ENCODE measurements at regions not wholly inside any gene's neighbourhood (a gene's known extent, or its start where the extent isn't known, plus 50 kb on each side); places are given as distances from the start of the nearest gene placed in this dataset.
"Not testable (repeated sequence)": the region's sequence is repeated elsewhere in the genome, so short reads cannot be mapped to it uniquely, and the experiment has no call there.

DNA sequence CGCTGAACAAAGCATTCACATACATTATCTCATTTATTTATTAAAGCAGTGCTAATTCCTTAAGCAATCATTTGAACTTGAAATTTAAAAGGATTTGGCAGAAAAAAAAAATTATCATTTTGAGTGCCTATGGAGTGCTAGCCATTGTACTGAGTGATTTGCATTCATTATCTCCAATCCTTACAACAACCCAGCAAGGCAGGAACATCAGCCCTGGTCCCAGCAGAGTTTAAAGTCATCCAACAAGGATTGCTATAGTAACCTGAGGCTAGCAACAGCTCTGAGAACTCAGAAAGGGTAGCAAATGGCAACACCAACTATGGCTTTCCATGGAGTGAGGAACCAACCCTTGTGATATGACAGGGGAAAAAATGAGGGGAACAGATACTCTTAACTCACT, 237.6 kb upstream of the SETMAR start:
- ATAC-seq: no peak
- H3K27ac Mint-ChIP-seq: no peak overlapping the region
- H3K4me1 Mint-ChIP-seq (ENCODE audit: low read depth in 2 of 2): peaks cover 6 to 11% of the 10 kb centered on the region in 2 donors
- H3K4me3 Mint-ChIP-seq: no peak overlapping the region
- H3K27me3 Mint-ChIP-seq: no peaks in the 10 kb centered on the region
- DNase-seq (ENCODE audit: low spot score): no peak
- no peaks in the 10 kb centered on the region for H3K9me3 Mint-ChIP-seq
- H3K36me3 Mint-ChIP-seq: no peaks in the 10 kb centered on the region

DNA sequence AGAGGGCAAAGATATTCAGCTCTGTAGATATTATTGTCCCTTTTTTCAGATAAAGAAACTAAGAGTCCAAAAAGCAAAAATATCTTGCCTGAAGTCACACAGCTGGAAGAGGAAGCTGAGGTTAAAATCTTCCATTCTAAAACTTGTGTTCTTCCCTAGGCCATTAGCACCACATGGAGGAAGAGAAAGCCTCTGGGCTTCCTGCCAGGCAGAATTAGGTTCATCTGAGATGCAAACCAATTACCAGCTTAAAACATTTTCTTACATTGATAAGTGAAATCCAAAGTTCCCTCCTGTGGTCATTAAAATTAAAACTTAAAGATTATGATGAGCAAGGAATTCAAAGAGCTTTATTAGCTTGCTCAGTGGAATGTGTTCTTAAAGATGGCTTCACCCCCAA, 235.3 kb upstream of the SETMAR start:
- ATAC-seq (no peak), DNase-seq (ENCODE audit: low spot score) (no peak)
- H3K36me3 Mint-ChIP-seq: peaks cover 11% of the 10 kb centered on the region
- H3K9me3 Mint-ChIP-seq: peaks cover 4% of the 10 kb centered on the region
- no peak overlapping the region for H3K4me3 Mint-ChIP-seq
- H3K27ac Mint-ChIP-seq: no peak overlapping the region
- no peaks in the 10 kb centered on the region for H3K27me3 Mint-ChIP-seq
- H3K4me1 Mint-ChIP-seq (ENCODE audit: low read depth in 2 of 2): no peaks in the 10 kb centered on the region

DNA sequence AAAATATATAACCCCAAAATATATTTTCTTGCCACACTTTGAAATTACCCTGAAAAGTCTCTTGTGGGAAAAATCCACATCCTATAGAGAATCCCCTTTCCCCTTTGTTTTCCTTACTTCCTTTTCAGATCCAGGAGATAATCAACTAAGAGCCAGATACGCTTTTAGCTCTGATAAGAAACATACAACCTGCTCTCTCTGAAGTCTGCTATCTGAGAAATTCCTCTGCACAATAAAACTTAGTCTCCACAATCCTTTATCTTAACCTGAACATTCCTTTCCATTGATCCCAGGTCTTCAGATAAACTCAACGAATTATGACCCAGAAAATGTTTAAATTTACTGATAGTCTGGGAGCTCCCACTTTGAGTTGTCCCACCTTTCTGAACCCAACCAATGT, 233.4 kb upstream of the SETMAR start:
- no peak for DNase-seq (ENCODE audit: low spot score)
- Mint-ChIP-seq H3K36me3 (peaks cover 16% of the 10 kb centered on the region), H3K4me1 (ENCODE audit: low read depth in 2 of 2) (no peaks in the 10 kb centered on the region), H3K4me3 (no peak overlapping the region), H3K27me3 (no peaks in the 10 kb centered on the region), H3K27ac (no peak overlapping the region), H3K9me3 (peaks cover 4% of the 10 kb centered on the region)
- no peak for ATAC-seq

DNA sequence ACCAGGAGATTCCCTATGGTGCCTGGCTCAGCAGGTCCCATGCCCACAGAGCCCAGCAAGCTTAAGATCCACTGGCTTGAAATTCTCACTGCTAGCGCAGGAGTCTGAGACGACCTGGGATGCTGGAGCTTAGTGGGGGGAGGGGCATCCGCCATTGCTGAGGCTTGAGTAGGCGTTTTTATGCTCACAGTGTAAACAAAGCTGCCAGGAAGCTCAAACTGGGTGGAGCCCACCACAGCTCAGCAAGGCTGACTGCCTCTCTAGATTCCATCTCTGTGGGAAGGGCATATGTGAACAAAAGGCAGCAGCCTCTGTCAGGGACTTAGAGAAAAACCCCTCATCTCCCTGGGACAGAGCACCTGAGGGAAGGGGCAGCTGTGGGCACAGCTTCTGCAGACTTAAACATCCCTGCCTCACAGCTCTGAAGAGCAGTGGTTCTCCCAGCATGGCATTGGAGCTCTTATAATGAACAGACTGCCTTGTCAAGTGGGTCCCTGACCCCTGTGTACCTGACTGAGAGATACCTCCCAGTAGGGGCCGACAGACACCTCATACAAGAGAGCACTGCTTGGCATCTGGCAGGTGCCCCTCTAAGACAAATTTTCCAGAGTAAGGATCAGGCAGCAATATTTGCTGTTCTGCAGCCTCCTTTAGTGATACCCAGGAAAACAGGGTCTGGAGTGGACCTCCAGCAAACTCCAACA, 231.5 kb upstream of the SETMAR start:
- Mint-ChIP-seq H3K27me3 (no peaks in the 10 kb centered on the region), H3K36me3 (peaks cover 23% of the 10 kb centered on the region), H3K4me3 (no peak overlapping the region), H3K4me1 (ENCODE audit: low read depth in 2 of 2) (no peaks in the 10 kb centered on the region), H3K9me3 (peaks cover 9% of the 10 kb centered on the region), H3K27ac (no peak overlapping the region)
- ATAC-seq (no peak), DNase-seq (ENCODE audit: low spot score) (no peak)

DNA sequence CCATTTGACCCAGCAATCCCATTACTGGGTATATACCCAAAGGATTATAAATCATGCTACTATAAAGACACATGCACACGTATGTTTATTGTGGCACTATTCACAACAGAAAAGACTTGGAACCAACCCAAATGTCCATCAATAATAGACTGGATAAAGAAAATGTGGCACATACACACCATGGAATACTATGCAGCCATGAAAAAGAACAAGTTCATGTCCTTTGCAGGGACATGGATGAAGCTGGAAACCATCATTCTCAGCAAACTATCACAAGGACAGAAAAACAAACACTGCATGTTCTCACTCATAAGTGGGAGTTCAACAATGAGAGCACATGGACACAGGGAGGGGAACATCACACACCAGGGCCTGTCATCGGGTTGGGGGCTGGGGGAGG, 225.9 kb upstream of the SETMAR start:
- peaks cover 18% of the 10 kb centered on the region for H3K36me3 Mint-ChIP-seq
- DNase-seq (ENCODE audit: low spot score); ATAC-seq; H3K27me3 Mint-ChIP-seq; H3K27ac Mint-ChIP-seq; H3K9me3 Mint-ChIP-seq; H3K4me3 Mint-ChIP-seq; H3K4me1 Mint-ChIP-seq (ENCODE audit: low read depth in 2 of 2): not testable (repeated sequence)

DNA sequence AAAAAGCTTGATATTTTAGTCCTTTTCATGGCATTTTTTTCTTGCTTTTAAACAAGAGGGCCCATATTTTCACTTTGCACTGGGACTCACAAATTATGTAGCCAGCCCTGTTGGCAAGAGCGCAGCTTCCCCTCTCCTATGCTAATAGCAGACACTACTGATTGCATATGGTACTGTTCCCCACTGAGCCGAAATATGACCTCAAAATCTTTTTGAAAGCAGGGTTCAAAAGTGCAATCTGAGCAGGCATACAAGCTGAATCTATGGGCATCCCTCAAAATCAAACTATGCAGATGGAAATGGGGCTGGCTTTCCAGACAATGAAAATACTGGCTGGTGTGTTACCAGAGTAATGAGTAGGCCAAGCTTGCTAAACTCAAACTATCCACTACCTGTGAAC, 225.2 kb upstream of the SETMAR start:
- Mint-ChIP-seq H3K27me3 (no peaks in the 10 kb centered on the region), H3K9me3 (peaks cover 4% of the 10 kb centered on the region), H3K27ac (no peak overlapping the region), H3K4me1 (ENCODE audit: low read depth in 2 of 2) (no peaks in the 10 kb centered on the region), H3K4me3 (no peak overlapping the region), H3K36me3 (peaks cover 12% of the 10 kb centered on the region)
- no peak for ATAC-seq
- DNase-seq (ENCODE audit: low spot score): no peak

DNA sequence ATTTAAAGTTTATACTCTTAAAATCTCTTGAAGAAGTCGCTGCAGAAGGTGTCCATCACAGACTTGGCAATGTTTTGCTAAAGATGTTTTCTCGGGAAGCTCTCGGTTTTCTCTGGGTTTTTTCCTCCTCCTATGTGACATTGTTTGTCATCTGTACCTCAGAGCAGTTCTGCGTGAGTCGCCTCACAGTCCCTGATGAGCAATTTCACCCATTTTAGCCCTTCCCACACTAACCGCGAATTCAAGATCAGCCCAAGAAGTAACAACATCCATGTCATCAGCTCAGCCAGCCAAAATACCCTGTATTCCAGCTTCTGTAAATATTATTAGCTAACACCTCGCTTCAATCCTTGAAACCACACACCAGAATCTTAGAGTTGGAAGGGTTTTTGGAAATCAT, 224.3 kb upstream of the SETMAR start:
- no peak for DNase-seq (ENCODE audit: low spot score)
- Mint-ChIP-seq H3K27ac (no peak overlapping the region), H3K36me3 (peaks cover 12% of the 10 kb centered on the region), H3K4me1 (ENCODE audit: low read depth in 2 of 2) (no peaks in the 10 kb centered on the region), H3K27me3 (no peaks in the 10 kb centered on the region), H3K4me3 (no peak overlapping the region), H3K9me3 (peaks cover 4% of the 10 kb centered on the region)
- no peak for ATAC-seq

DNA sequence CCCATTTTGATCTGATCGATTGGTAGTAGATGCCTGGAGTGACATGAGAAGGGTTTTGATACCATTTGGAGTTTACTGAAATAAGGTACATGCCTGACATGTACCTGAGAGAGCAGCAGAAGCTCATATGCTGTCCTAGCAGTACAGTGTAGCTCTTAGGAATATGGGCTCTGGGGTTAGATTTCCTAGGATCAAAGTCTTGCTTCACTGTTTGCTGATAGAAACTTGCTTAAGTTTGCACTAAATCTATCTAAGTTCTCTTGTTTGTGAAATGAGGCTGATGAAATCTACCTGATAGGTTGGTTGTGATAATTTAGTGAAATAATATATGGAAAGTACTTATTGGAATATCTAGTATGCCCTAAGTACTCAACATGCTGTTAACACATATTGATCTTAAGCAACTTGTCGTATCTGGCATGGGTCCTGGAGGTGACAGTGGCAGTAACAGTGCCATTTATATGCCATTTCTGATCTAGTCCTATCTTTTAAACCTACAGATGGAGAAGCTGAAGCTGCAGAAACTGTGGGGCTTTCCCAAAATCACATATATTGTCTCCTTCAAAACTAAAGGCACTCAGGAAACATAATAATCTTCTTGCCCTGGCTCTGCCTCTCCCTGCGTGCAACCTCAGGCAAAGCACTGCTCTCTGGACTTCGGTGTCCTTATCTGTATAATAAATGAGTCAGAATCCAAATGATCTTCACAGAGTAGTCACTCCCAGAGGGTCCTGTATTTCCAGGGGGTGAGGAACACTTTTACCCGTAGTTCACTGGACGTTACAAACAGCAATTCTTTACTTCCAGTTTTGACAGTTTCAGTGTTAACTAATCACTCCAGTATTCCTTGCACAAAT, 223.6 kb upstream of the SETMAR start:
- Mint-ChIP-seq H3K27me3 (no peaks in the 10 kb centered on the region), H3K4me3 (no peak overlapping the region), H3K9me3 (peaks cover 4% of the 10 kb centered on the region), H3K27ac (no peak overlapping the region), H3K36me3 (peaks cover 7% of the 10 kb centered on the region), H3K4me1 (ENCODE audit: low read depth in 2 of 2) (no peaks in the 10 kb centered on the region)
- no peak for DNase-seq (ENCODE audit: low spot score)
- ATAC-seq: no peak

DNA sequence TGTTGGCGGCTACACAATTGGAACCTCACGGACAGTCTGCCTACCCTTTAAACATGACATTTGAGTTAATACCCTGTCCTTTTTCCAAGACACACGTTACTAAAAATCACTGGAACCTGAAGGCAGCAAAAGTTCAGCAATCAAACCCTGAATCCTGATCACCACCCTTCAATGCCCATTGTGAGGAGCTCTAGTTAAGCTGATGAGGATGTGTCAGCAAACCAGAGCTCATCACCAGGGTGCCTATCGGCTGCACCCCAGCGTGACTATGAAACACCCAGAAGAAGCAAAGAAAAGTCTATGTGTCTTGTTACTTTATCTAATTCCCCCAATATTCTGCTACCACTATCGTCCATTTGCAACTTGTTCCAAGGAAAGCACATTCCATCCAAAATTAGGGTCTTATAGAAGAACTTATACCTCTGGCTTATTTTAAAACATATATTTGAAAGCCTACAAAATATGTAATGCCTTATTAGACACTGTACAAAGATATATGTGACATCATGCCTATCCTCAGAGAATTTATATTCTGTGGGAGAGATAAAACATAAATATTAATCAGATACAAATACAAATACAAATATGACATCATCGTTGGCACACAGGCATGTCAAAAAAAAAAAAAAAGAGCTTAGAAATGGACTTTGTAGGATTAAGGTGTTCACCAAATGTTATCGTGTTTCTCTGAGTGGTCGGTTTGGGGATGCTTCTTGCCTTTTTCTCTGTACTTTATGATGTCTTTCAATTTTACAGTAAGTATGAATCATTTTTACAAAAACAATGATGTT, 219.7 kb upstream of the SETMAR start:
- DNase-seq (ENCODE audit: low spot score) (no peak), ATAC-seq (no peak)
- Mint-ChIP-seq H3K9me3 (no peaks in the 10 kb centered on the region), H3K4me3 (no peak overlapping the region), H3K4me1 (ENCODE audit: low read depth in 2 of 2) (no peaks in the 10 kb centered on the region), H3K27ac (no peak overlapping the region), H3K36me3 (no peaks in the 10 kb centered on the region), H3K27me3 (no peaks in the 10 kb centered on the region)

DNA sequence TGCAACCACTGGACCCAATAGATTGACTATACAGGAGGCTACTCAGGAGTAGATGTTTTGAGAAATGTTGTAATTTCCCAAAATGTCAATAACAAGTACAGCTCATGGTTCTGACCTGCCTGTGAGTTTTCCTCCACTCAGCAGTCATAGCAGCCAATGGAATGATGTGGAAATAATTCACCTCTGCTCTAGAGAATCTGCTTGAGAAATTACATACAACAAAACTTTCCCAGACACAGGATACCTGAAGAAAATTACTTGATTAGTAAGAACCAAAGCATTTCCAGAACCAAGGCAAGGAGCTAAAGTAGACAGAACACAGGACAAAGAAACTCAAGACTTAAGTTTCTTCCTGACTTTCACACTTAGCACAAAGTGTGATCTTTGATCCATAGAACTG, 218.9 kb upstream of the SETMAR start:
- Mint-ChIP-seq H3K9me3 (no peaks in the 10 kb centered on the region), H3K4me1 (ENCODE audit: low read depth in 2 of 2) (no peaks in the 10 kb centered on the region), H3K27me3 (no peaks in the 10 kb centered on the region), H3K4me3 (no peak overlapping the region), H3K27ac (no peak overlapping the region), H3K36me3 (no peaks in the 10 kb centered on the region)
- ATAC-seq: no peak
- DNase-seq (ENCODE audit: low spot score): no peak

DNA sequence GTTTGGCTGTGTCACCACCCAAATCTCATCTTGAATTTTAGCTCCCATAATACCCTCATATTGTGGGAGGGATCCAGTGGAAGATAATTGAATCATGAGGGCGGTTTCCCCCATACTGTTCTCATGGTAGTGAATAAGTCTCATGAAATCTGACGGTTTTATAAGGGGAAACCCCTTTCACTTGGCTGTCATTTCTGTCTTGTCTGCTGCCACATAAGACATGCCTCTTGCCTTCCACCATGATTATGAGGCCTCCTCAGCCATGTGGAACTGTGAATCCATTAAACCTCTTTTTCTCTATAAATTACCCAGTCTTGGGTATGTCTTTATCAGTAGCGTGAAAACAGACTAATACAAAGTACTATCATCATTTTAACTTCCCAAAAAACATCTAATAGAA, 216.5 kb upstream of the SETMAR start:
- not testable (repeated sequence) for ATAC-seq; DNase-seq (ENCODE audit: low spot score); H3K27me3 Mint-ChIP-seq; H3K4me3 Mint-ChIP-seq; H3K36me3 Mint-ChIP-seq; H3K4me1 Mint-ChIP-seq (ENCODE audit: low read depth in 2 of 2); H3K9me3 Mint-ChIP-seq; H3K27ac Mint-ChIP-seq

DNA sequence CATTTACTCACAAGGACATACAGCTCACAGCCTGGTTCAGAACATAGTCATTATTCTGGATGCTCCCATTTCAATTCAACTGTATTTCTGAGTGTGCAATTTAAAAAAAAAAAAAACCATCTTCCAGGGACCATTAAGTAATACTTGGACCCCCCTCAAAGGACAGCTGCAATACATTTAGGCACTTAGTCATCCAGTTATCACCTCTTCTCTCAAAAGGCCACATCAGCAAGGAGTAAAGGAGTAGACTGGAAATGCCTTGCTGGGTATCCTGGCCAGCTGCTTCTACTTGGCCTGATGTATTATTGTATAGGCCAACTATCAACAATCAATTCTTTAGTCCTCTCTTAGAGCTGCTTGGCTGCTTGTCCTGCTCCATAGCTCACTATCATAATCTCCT, 211.4 kb upstream of the SETMAR start:
- H3K4me1 Mint-ChIP-seq (ENCODE audit: low read depth in 2 of 2): no peaks in the 10 kb centered on the region
- DNase-seq (ENCODE audit: low spot score): no peak
- H3K27ac Mint-ChIP-seq: no peak overlapping the region
- no peak for ATAC-seq
- H3K36me3 Mint-ChIP-seq: no peaks in the 10 kb centered on the region
- H3K27me3 Mint-ChIP-seq: no peaks in the 10 kb centered on the region
- peaks cover 3% of the 10 kb centered on the region for H3K9me3 Mint-ChIP-seq
- H3K4me3 Mint-ChIP-seq: no peak overlapping the region

DNA sequence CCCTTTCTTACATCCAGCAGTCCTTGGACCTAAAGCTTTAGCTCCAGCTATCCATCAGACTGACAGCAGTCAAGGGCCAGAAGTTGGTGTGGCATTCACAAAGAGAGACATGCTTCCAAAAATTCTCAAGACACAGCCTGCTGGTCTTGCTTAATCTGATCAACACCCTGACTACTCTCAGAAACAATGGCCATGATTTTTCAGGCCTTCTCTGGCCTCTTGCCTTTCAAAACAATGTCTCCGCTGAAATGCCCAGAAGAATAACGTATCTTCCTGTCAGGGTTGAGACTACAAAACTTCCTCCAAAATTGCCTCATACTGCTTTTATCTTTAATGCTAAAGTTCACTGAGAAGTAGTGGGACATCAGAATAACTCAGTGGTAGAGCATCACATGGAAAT, 205.4 kb upstream of the SETMAR start:
- peaks cover 5% of the 10 kb centered on the region for H3K36me3 Mint-ChIP-seq
- peaks cover 0 to 9% of the 10 kb centered on the region in 2 donors for H3K4me1 Mint-ChIP-seq (ENCODE audit: low read depth in 2 of 2)
- no peak overlapping the region for H3K27ac Mint-ChIP-seq
- H3K27me3 Mint-ChIP-seq: no peaks in the 10 kb centered on the region
- H3K9me3 Mint-ChIP-seq: peaks cover 7% of the 10 kb centered on the region
- no peak for DNase-seq (ENCODE audit: low spot score)
- no peak for ATAC-seq
- no peak overlapping the region for H3K4me3 Mint-ChIP-seq

DNA sequence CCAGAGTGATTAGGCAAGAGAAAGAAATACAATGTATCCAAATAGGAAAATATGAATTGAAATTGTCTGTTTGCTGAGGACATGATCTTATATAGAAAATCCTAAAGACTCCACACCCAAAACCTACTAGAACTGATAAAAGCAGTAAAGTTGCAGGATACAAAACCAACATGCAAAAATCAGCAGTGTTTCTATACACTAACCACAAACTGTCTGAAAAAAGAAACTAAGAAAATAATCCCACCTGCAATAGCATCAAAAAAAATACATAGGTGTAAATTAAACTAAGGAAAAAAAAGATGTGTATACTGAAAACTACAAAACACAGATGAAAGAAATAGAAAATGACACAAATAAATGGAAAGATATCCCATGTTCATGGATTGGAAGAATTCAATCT, 203.6 kb upstream of the SETMAR start:
- Mint-ChIP-seq H3K4me3 (no peak overlapping the region), H3K4me1 (ENCODE audit: low read depth in 2 of 2) (peaks cover 0 to 9% of the 10 kb centered on the region in 2 donors), H3K36me3 (peaks cover 5% of the 10 kb centered on the region), H3K27ac (no peak overlapping the region), H3K27me3 (no peaks in the 10 kb centered on the region), H3K9me3 (peaks cover 7% of the 10 kb centered on the region)
- DNase-seq (ENCODE audit: low spot score): no peak
- ATAC-seq: no peak

Measured in natural killer cell treated with Interleukin-12 subunit alpha and Interleukin-12 subunit beta and Interleukin-15 and Interleukin-18, amount 100 ng/mL, for 72 hours (primary cell).